ENCODE measurements at regions not wholly inside any gene's neighbourhood (a gene's known extent, or its start where the extent isn't known, plus 50 kb on each side); places are given as distances from the start of the nearest gene placed in this dataset.

DNA sequence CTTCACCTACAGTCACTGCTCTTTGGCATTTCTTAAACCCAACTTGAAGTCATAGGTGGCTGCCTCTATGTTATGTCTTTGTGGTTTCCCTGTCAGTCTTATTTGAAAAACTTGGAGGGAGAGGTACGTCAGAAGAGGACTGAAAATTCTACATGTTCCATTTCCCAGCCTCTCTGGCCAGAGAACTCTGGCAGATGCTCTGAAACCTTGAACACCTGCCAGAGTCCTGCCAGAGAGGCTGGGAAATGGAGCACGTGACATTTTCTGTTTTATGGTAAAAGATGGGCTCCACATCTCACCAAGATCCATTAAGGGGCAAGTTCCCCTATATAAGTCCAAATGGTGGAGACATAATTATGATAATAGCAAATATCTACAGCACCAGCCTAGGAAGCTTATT, 99.5 kb downstream of the MAFB start:
- DNase-seq (ENCODE audit: low read depth): no peak
- TF ChIP-seq, protein P1, sequence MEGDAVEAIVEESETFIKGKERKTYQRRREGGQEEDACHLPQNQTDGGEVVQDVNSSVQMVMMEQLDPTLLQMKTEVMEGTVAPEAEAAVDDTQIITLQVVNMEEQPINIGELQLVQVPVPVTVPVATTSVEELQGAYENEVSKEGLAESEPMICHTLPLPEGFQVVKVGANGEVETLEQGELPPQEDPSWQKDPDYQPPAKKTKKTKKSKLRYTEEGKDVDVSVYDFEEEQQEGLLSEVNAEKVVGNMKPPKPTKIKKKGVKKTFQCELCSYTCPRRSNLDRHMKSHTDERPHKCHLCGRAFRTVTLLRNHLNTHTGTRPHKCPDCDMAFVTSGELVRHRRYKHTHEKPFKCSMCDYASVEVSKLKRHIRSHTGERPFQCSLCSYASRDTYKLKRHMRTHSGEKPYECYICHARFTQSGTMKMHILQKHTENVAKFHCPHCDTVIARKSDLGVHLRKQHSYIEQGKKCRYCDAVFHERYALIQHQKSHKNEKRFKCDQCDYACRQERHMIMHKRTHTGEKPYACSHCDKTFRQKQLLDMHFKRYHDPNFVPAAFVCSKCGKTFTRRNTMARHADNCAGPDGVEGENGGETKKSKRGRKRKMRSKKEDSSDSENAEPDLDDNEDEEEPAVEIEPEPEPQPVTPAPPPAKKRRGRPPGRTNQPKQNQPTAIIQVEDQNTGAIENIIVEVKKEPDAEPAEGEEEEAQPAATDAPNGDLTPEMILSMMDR (IDR thresholded peaks at IDR 0.05; ENCODE audit: insufficient read depth, low read length, poor library complexity, severe bottlenecking): no peak
- Histone ChIP-seq H3K4me3 (ENCODE audit: low read depth, low read length) (no peak overlapping the region), H3K36me3 (ENCODE audit: control insufficient read depth, insufficient read depth, low read length) (no peaks in the 10 kb centered on the region), H3K27me3 (ENCODE audit: control insufficient read depth, insufficient read depth, low read length) (no peaks in the 10 kb centered on the region)

DNA sequence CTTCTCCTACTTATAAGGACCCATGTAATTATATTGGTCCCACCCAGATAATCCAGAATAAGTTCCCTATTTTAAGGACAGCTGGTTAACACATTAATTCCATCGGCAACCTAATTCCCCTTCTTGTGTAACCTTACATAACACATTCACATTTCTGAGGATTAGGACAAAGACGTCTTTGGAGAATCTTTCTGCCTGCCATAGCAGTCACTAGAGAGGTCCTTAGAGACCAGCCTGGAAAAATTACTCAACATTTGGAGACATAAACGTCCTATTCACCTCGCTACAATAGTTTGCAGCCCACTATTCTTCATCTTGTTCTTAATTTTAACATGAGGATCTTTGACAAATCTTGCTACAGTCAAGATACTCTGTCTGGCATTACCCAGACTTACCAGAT, 100.1 kb downstream of the MAFB start:
- DNase-seq (ENCODE audit: low read depth): no peak
- TF ChIP-seq, protein P1 (IDR thresholded peaks at IDR 0.05; ENCODE audit: insufficient read depth, low read length, poor library complexity, severe bottlenecking): no peak
- no peak overlapping the region for H3K4me3 ChIP-seq (ENCODE audit: low read depth, low read length)
- no peaks in the 10 kb centered on the region for H3K27me3 ChIP-seq (ENCODE audit: control insufficient read depth, insufficient read depth, low read length)
- H3K36me3 ChIP-seq (ENCODE audit: control insufficient read depth, insufficient read depth, low read length): no peaks in the 10 kb centered on the region

DNA sequence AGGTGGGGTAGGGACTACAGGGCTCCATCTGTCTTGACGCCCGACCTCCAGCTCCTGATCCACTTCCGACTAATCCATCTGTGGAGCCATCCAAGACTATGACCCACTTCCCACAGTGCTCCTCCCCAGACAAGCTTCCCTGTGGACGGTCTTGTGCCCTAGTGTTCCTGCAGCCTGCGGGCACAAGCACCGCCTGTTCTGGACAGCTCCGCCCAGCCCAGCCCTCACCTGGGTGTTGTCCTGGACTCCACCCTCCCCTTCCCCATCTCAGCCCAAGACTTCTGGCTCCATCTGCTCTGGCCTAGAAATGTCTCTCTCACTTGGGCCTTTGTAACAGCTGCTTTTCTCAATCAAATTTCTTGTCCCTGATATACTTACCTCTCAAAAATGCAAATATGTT, 102.0 kb downstream of the MAFB start:
- TF ChIP-seq, protein P1 (IDR thresholded peaks at IDR 0.05; ENCODE audit: insufficient read depth, low read length, poor library complexity, severe bottlenecking): no peak
- Histone ChIP-seq H3K36me3 (ENCODE audit: control insufficient read depth, insufficient read depth, low read length) (no peaks in the 10 kb centered on the region), H3K4me3 (ENCODE audit: low read depth, low read length) (no peak overlapping the region), H3K27me3 (ENCODE audit: control insufficient read depth, insufficient read depth, low read length) (no peaks in the 10 kb centered on the region)
- DNase-seq (ENCODE audit: low read depth): no peak

DNA sequence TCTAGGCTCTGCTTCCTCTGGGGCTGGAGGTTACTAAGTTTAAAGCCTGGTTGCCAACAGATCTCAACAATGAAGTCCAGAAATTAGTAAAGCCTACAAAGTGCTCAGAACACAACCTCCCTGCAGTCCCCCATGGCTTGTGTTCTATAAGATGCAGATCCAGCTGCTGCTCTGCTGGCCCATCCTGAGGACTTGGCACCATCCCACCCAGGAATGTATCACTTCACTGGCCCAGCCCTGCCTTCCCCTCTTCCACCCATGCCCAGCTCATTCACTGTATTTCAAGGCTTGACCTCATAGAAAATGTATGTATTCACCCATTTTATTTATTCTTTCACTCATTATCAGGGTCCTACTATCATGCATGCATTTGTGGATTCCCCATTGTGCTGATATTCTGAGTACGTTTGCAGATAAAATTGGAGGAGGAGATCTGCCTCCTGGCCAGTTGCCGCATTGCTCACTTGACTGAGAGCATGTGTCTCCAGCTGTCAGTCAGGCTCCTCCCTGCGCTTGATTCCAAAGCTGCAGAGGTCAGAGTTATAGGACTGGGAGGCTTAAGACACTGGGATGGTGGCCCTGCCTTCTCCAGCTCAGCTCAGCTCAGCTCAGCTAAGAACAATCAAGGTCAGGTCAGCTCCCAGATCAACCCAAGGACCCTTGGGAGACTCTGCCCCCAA, 104.8 kb downstream of the MAFB start:
- no peak overlapping the region for H3K4me3 ChIP-seq (ENCODE audit: low read depth, low read length)
- no peak for DNase-seq (ENCODE audit: low read depth)
- TF ChIP-seq, protein P1 (IDR thresholded peaks at IDR 0.05; ENCODE audit: insufficient read depth, low read length, poor library complexity, severe bottlenecking): no peak
- H3K27me3 ChIP-seq (ENCODE audit: control insufficient read depth, insufficient read depth, low read length): no peaks in the 10 kb centered on the region
- no peaks in the 10 kb centered on the region for H3K36me3 ChIP-seq (ENCODE audit: control insufficient read depth, insufficient read depth, low read length)

DNA sequence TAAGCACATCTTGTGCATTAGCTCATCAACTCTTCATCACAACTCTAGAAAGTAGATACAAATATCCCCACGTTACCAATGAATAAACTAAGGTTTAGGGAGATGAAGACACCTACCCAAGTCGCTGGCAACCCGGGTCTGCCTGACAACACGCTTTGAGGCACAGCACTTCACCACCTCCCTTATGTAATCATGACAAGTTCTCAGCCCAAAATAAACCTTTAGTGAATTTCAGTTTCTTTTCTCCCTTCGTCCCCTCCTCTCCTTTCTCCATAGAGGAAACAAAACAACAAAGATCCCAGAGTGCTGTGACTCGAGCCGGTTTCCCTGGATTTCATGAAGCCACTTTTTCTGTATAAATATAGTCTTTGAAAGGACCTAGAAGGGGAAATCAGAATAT, 105.4 kb downstream of the MAFB start:
- Histone ChIP-seq H3K4me3 (ENCODE audit: low read depth, low read length) (no peak overlapping the region), H3K36me3 (ENCODE audit: control insufficient read depth, insufficient read depth, low read length) (no peaks in the 10 kb centered on the region), H3K27me3 (ENCODE audit: control insufficient read depth, insufficient read depth, low read length) (no peaks in the 10 kb centered on the region)
- DNase-seq (ENCODE audit: low read depth): no peak
- TF ChIP-seq, protein P1 (IDR thresholded peaks at IDR 0.05; ENCODE audit: insufficient read depth, low read length, poor library complexity, severe bottlenecking): no peak

DNA sequence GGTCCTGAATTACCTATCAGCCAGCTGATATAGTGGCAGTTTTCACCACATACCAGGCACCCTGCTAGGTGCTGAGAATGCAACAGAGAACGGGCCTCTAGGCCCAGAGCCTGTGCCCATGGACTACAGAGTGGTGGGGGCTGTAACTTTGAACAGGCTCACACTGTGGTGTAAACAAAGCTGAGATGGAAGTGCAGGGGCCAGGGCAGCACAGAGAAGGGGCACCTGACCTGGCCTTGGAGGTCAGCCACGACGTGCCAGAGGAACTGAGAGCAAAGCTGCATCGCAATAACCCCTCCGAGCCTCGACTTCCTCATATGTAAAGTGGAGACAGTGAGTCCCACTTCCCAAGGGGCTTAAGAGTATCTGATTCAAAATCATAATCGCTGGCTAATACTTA, 105.8 kb downstream of the MAFB start:
- no peak for DNase-seq (ENCODE audit: low read depth)
- TF ChIP-seq, protein P1 (IDR thresholded peaks at IDR 0.05; ENCODE audit: insufficient read depth, low read length, poor library complexity, severe bottlenecking): no peak

More for the DNA sequence above, 105.8 kb downstream of the MAFB start:
- no peaks in the 10 kb centered on the region for H3K36me3 ChIP-seq (ENCODE audit: control insufficient read depth, insufficient read depth, low read length)
- no peak overlapping the region for H3K4me3 ChIP-seq (ENCODE audit: low read depth, low read length)
- no peaks in the 10 kb centered on the region for H3K27me3 ChIP-seq (ENCODE audit: control insufficient read depth, insufficient read depth, low read length)

Measured in kidney epithelial cell (primary cell).